Breast epithelium (tissue), 3 donors: ENCODE measurements at regions not wholly inside any gene's neighbourhood (a gene's known extent, or its start where the extent isn't known, plus 50 kb on each side); places are given as distances from the start of the nearest gene placed in this dataset.

Source experiments
- POLR2A ChIP-seq: fragments of 450-650 bp; IDR thresholded peaks from one replicate; pipeline ENCODE4 v1.6.1; 2016; ENCODE audit warnings: antibody characterized with exemption, mild to moderate bottlenecking, moderate library complexity
- TF ChIP-seq, protein P1 (sequence below), 3 donors: fragments of 450-650 bp; IDR thresholded peaks; one replicate each; pipeline ENCODE4 v1.5.1; 2016 to 2017; ENCODE audit warnings: antibody characterized with exemption in 3 of 3, mild to moderate bottlenecking in 3 of 3, moderate library complexity in 3 of 3

DNA sequence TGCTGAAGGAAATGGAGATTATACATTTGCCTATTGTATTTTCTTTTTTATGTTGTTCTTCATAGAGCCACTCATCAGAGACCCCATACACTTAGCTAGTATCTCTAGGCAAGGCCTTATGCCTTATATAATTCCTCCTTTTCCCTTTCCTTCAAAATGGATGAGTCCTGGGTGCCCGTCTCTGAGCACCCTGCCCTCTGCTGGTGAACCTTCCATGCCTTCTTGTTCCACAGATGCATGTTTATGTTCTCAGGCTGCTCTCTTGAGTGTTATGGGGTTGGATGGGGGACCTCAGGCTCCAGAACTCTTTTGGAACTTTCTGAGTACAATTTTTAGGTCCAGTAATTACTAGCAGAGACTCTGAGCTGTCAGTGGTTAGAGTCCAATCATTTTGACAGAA lies 368.6 kb upstream of the SPRED2 start:
- TF ChIP-seq, protein P1, sequence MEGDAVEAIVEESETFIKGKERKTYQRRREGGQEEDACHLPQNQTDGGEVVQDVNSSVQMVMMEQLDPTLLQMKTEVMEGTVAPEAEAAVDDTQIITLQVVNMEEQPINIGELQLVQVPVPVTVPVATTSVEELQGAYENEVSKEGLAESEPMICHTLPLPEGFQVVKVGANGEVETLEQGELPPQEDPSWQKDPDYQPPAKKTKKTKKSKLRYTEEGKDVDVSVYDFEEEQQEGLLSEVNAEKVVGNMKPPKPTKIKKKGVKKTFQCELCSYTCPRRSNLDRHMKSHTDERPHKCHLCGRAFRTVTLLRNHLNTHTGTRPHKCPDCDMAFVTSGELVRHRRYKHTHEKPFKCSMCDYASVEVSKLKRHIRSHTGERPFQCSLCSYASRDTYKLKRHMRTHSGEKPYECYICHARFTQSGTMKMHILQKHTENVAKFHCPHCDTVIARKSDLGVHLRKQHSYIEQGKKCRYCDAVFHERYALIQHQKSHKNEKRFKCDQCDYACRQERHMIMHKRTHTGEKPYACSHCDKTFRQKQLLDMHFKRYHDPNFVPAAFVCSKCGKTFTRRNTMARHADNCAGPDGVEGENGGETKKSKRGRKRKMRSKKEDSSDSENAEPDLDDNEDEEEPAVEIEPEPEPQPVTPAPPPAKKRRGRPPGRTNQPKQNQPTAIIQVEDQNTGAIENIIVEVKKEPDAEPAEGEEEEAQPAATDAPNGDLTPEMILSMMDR (IDR thresholded peaks at IDR 0.05) = no peak
- no peak for TF ChIP-seq POLR2A
